Prostate gland (tissue), 2 donors: ENCODE measurements at regions not wholly inside any gene's neighbourhood (a gene's known extent, or its start where the extent isn't known, plus 50 kb on each side); places are given as distances from the start of the nearest gene placed in this dataset.

Experiments used
- CTCF ChIP-seq, 4 experiments: fragments of 200-600 bp in 2 of 4; fragments of 450-650 bp in 2 of 4; sonication (generic) in 2 of 4; IDR thresholded peaks; 1 replicate in 3 of 4; 2 replicates in 1 of 4; pipeline ENCODE4 v1.5.1; 2016 to 2019; ENCODE audit warnings: antibody characterized with exemption in 4 of 4, mild to moderate bottlenecking in 2 of 4, moderate library complexity in 2 of 4
- POLR2A ChIP-seq: fragments of 450-650 bp; IDR thresholded peaks from one replicate; pipeline ENCODE4 v1.6.1; 2016; ENCODE audit warnings: antibody characterized with exemption, mild to moderate bottlenecking
- POLR2AphosphoS5 ChIP-seq: sonication (generic); formaldehyde crosslinking; IDR thresholded peaks from one replicate; pipeline ENCODE4 v1.6.1; 2017; ENCODE audit warnings: antibody characterized with exemption

GRCh38 chr4:52317981-52318380, 266.9 kb downstream of the SPATA18 start:
- TF ChIP-seq CTCF (IDR thresholded peaks at IDR 0.05), result no peak
- TF ChIP-seq POLR2A, result no peak
- TF ChIP-seq POLR2AphosphoS5, result no peak
